ENCODE measurements at regions not wholly inside any gene's neighbourhood (a gene's known extent, or its start where the extent isn't known, plus 50 kb on each side); places are given as distances from the start of the nearest gene placed in this dataset.

DNA sequence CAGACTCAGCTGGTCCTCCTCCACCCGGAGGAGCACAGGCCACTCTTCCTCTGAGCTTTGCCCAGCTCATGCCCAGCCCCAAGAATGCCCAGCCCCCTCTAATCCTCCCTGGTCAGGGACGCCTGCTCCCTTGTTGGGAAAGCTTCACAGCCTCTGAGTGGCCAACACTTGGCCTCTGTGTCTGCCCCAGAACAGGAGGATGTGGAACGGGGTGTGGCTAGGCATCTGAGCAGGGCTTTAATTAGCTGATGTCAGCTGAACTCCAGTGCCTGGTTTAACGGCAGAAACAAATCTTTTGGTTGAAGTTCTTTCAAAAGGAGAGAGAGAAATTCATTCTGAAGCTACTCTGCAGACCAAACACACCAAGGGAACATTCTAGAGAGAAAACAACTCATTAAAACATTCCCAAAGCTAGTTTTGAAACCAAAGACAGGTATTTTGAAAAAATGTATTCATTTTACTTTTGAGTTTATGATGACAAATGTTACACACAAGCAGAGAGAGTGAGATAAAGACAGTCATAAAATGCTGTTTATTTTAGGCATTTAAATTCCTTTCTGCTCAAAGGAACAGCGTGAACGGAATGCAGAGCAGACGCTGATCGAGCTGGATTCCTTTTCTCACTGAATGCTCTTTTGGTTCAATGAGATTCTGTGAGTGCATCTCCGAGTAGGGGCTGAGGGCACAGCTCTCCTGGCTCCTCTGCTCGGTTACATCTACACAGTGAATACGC is 63.8 kb downstream of the RTP5 start:
- Mint-ChIP-seq H3K4me1 (ENCODE audit: low read depth, unreplicated experiment) (no peaks in the 10 kb centered on the region), H3K27ac (ENCODE audit: unreplicated experiment) (peak overlapping the region; percentile 64), H3K36me3 (ENCODE audit: insufficient read depth, unreplicated experiment) (no peaks in the 10 kb centered on the region), H3K9me3 (ENCODE audit: unreplicated experiment) (peaks cover 7% of the 10 kb centered on the region), H3K4me3 (ENCODE audit: unreplicated experiment) (peak overlapping the region; percentile 57), H3K27me3 (ENCODE audit: insufficient read depth, unreplicated experiment) (no peaks in the 10 kb centered on the region)
- POLR2A ChIA-PET, result interaction anchor here (0.6 to 1.2 kb wide), 3 partner anchors 13 to 247 kb away, joined by 3 to 4 read pairs (median 4); partner anchors contain the start of gene DTYMK
- intact Hi-C loops (cut with micrococcal nuclease; ENCODE audit: unreplicated experiment), result no loop called here
- peaks cover 30% of the 10 kb centered on the region for H3K4me1 ChIP-seq
- H3K36me3 ChIP-seq (ENCODE audit: control insufficient read depth, insufficient read depth, low read length), result no peaks in the 10 kb centered on the region
- peak; percentile 64 to 80 for DNase-seq
- CTCF ChIA-PET, result interaction anchor here (0.7 to 1.4 kb wide), 2 partner anchors 13 to 17 kb away, joined by 4 to 5 read pairs; no protein-coding TSS in a partner anchor
- no peaks in the 10 kb centered on the region for H3K27me3 ChIP-seq (replicated peaks; ENCODE audit: control insufficient read depth, insufficient read depth, low read length)
- 0 out of 2 replicates have a peak, but pooled peaks cover 3% of the 10 kb centered on the region for H3K9me3 ChIP-seq
- no peak overlapping the region for H3K4me3 ChIP-seq (ENCODE audit: low read depth, low read length)
- BruUV-seq (replicated peaks), result no TSS peak
- TF ChIP-seq, protein P1, sequence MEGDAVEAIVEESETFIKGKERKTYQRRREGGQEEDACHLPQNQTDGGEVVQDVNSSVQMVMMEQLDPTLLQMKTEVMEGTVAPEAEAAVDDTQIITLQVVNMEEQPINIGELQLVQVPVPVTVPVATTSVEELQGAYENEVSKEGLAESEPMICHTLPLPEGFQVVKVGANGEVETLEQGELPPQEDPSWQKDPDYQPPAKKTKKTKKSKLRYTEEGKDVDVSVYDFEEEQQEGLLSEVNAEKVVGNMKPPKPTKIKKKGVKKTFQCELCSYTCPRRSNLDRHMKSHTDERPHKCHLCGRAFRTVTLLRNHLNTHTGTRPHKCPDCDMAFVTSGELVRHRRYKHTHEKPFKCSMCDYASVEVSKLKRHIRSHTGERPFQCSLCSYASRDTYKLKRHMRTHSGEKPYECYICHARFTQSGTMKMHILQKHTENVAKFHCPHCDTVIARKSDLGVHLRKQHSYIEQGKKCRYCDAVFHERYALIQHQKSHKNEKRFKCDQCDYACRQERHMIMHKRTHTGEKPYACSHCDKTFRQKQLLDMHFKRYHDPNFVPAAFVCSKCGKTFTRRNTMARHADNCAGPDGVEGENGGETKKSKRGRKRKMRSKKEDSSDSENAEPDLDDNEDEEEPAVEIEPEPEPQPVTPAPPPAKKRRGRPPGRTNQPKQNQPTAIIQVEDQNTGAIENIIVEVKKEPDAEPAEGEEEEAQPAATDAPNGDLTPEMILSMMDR (IDR thresholded peaks at IDR 0.05; ENCODE audit: insufficient read depth in 1 of 2, low read depth in 1 of 2, low read length in 1 of 2, severe bottlenecking in 1 of 2, unreplicated experiment in 1 of 2), result no peak

DNA sequence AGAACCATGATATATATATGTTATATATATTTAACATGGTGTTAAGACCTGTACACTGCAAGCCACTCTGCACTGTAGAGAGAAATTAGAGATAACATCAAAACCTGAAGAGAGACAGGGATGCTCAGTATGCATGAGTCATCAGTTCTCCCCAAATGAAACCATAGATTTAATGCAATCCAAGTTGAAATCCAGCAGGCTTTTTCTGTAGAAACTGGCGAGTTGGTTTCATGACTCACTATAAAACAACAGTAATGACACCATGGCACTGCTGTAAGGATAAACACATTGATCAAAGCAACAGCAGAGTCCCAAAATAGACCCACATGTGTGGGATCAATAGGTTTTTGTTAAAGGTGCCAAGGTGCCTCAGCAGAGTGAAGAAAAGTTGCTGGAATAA is 65.8 kb downstream of the RTP5 start:
- TF ChIP-seq, protein P1 (IDR thresholded peaks at IDR 0.05; ENCODE audit: insufficient read depth in 1 of 2, low read depth in 1 of 2, low read length in 1 of 2, severe bottlenecking in 1 of 2, unreplicated experiment in 1 of 2), result no peak
- CTCF ChIA-PET, result no interaction called here
- H3K36me3 ChIP-seq (ENCODE audit: control insufficient read depth, insufficient read depth, low read length), result no peaks in the 10 kb centered on the region
- H3K9me3 ChIP-seq, result 0 out of 2 replicates have a peak, but pooled peaks cover 3% of the 10 kb centered on the region
- no peaks in the 10 kb centered on the region for H3K27me3 Mint-ChIP-seq (ENCODE audit: insufficient read depth, unreplicated experiment)
- POLR2A ChIA-PET, result no interaction called here
- H3K4me1 ChIP-seq, result peaks cover 30% of the 10 kb centered on the region
- no peak overlapping the region for H3K4me3 ChIP-seq (ENCODE audit: low read depth, low read length)
- no TSS peak for BruUV-seq (replicated peaks)
- intact Hi-C loops (cut with micrococcal nuclease; ENCODE audit: unreplicated experiment), result no loop called here
- no peak for DNase-seq
- H3K4me3 Mint-ChIP-seq (ENCODE audit: unreplicated experiment), result no peak overlapping the region
- no peaks in the 10 kb centered on the region for H3K4me1 Mint-ChIP-seq (ENCODE audit: low read depth, unreplicated experiment)
- peaks cover 10% of the 10 kb centered on the region for H3K9me3 Mint-ChIP-seq (ENCODE audit: unreplicated experiment)
- H3K27me3 ChIP-seq (replicated peaks; ENCODE audit: control insufficient read depth, insufficient read depth, low read length), result no peaks in the 10 kb centered on the region
- no peak overlapping the region for H3K27ac Mint-ChIP-seq (ENCODE audit: unreplicated experiment)
- no peaks in the 10 kb centered on the region for H3K36me3 Mint-ChIP-seq (ENCODE audit: insufficient read depth, unreplicated experiment)

DNA sequence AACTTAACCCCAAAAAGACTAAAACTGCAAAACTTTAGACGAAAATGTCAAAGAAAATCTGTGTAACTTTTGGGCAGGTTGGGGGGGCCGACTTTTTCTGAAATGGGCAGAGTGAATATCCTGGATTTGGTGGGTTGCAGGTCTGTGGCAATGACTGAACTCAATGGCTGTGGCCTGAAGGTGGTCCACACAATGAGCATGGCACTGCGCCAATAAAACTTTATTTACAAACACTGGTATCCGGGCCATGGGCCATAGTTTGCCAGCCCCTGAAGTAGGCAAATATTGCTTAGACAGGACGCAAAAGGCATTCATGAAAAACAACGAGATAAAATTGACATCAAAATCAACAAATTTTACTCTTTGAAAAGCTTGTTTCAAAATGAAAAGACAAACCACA is 66.2 kb downstream of the RTP5 start:
- POLR2A ChIA-PET, result no interaction called here
- no peaks in the 10 kb centered on the region for H3K4me1 Mint-ChIP-seq (ENCODE audit: low read depth, unreplicated experiment)

More for the DNA sequence above, 66.2 kb downstream of the RTP5 start:
- intact Hi-C loops (cut with micrococcal nuclease; ENCODE audit: unreplicated experiment), result no loop called here
- Histone ChIP-seq H3K36me3 (ENCODE audit: control insufficient read depth, insufficient read depth, low read length) (no peaks in the 10 kb centered on the region), H3K4me1 (peaks cover 30% of the 10 kb centered on the region), H3K9me3 (0 out of 2 replicates have a peak, but pooled peaks cover 3% of the 10 kb centered on the region), H3K27me3 (replicated peaks; ENCODE audit: control insufficient read depth, insufficient read depth, low read length) (no peaks in the 10 kb centered on the region), H3K4me3 (ENCODE audit: low read depth, low read length) (no peak overlapping the region)
- CTCF ChIA-PET, result no interaction called here
- Mint-ChIP-seq H3K36me3 (ENCODE audit: insufficient read depth, unreplicated experiment) (no peaks in the 10 kb centered on the region), H3K9me3 (ENCODE audit: unreplicated experiment) (peaks cover 13% of the 10 kb centered on the region), H3K27me3 (ENCODE audit: insufficient read depth, unreplicated experiment) (no peaks in the 10 kb centered on the region), H3K27ac (ENCODE audit: unreplicated experiment) (no peak overlapping the region), H3K4me3 (ENCODE audit: unreplicated experiment) (no peak overlapping the region)
- TF ChIP-seq, protein P1 (IDR thresholded peaks at IDR 0.05; ENCODE audit: insufficient read depth in 1 of 2, low read depth in 1 of 2, low read length in 1 of 2, severe bottlenecking in 1 of 2, unreplicated experiment in 1 of 2), result no peak
- no TSS peak for BruUV-seq (replicated peaks)
- no peak for DNase-seq
